GM18868 (cell line): ENCODE measurements at regions not wholly inside any gene's neighbourhood (a gene's known extent, or its start where the extent isn't known, plus 50 kb on each side); places are given as distances from the start of the nearest gene placed in this dataset.

Experiments used
- ATAC-seq: cut with Tn5 transposase; IDR thresholded peaks from one replicate; pipeline ENCODE4 v1.9.1; 2021; ENCODE audit warnings: mild to moderate bottlenecking, moderate library complexity; ENCODE audit not compliant: unreplicated experiment

DNA sequence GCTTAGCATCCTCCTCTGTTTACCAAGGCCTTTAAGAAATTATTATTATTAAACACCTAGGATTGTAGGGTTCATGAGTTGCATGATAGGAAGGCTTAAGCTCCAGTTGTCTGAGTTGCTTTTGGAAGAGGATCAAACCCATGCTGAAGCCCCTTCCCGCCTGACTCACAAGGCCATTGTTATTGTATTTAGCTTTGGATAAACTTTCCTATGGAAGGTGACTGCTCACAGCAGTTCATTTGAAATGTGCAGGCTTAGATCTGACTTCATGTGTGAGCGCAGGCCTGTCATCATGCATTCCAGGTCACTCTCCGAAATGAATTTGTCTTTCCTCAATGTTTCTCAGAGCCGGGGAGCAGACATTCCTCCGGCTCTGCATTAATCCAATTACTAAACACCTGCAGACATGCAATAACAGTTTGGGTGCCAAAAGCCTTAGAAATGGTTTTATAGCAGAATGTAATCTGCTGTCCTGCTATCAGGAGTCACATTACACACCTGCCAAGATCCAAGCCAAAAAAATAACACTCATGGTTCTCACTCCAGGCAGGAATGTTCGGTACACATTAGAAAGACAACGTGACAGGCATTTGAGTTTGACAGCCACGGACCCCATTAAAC lies 119.9 kb downstream of the OSR1 start:
- no peak for ATAC-seq

DNA sequence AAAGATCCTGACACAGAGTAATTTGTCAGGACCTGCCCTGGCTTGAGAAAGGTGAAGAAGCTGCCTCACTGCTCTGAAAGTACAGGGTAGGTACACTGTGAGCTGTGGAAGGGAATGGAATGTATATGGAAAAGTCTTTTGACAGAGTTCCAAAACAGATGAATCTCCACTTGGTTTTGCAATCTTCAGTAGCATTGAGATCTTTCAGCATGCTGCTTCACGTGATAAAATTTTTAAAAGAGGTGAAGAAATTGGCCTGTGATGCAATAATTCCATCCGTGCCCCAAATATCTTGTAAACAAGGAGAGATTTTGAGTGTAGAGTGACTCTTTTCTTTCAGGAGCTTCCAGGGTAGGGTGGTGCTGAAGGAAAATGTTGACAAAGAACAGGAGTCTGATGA lies 123.1 kb downstream of the OSR1 start:
- no peak for ATAC-seq

DNA sequence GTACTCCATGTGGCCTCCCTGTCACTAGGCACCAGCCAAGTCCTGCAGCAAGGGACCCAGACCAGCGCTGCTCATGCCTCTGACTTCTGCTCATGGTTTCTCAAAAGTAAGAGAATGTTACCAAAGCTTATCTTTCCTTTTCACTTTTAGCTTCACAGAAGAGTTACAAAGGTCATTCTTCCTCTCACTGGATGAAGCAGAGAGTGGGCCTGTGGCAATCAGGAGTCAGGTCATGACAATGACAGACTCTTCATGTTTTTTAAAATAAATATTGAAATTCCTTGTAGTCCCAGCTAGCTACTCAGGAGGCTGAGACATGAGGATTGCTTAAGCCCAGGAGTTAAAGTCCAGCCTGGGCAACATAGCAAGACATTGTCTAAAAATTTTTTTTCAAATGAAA lies 126.1 kb downstream of the OSR1 start:
- ATAC-seq: no peak

DNA sequence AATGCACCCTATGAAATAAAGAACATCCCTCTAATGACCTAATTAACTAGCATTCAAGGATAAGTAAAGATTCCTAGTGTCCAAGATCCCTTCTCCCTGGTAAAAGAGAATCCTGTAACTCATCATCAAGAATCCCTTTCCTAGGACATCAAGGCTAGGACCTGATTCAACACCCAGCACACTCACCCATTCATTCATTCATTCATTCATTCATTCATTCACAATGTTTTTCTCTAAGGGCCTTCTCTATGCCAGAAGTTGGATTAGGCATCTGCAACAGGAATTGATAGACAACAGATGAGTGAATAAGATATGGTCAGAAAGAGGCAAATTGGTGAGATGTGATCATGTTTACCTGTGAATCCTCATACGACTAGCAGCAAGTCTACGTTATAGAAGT lies 126.8 kb downstream of the OSR1 start:
- no peak for ATAC-seq

DNA sequence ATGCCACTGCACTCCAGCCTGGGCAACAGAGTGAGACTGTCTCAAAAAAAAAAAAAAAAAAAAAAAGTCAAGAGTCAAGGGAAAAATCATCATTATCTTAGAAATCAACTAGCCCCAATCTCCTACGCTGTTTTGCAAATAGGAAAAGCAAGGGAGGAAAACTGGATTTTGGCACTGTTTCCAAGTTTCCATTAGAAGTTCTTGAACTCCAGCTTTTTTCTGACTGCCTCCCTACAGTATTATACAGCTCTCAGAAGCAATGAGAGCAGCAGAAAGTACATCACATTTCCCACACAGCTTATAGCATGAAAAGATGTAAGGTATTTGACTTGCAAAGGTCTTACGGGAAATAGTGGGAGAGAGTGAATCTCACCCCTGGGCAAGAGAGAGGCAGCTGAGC lies 127.8 kb downstream of the OSR1 start:
- no peak for ATAC-seq

DNA sequence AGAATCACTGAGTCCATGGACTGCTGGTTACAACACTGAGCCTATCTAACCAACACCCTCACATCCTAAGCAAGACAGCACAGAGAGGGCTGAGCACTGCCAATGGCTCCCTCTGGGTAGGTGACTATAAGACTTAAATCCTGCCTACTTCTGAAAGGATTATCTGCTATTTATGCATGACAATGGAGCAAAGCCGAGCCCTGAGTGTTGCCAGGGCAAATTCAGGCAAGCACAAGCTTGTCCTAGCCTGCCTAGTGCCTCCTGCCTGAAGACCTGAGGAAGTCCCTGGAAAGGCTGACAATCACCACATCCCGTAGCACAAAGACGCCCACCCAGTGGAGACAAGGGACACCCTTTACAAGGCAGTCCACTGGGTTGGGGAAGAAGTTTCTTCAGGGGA lies 129.7 kb downstream of the OSR1 start:
- no peak for ATAC-seq

DNA sequence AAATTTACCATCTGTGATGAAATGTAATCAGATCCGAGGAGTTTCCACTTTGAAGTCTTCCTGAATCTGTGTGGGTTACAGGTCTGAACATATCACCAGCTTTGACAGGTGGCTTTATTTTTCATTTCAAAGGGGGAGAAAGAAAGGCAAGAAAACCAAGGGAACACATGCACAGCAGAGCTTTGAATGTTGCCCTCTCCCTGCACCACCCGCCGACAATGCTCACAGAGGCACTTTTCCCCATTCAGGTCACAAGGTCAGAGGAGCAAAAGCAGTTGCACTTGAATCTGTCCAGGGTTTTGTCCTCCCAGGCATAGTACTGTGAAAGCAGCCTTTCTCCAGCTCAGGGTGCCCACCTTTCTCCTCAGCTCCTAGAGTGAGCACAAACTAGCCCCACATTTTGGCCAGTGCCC lies 130.2 kb downstream of the OSR1 start:
- ATAC-seq: no peak

DNA sequence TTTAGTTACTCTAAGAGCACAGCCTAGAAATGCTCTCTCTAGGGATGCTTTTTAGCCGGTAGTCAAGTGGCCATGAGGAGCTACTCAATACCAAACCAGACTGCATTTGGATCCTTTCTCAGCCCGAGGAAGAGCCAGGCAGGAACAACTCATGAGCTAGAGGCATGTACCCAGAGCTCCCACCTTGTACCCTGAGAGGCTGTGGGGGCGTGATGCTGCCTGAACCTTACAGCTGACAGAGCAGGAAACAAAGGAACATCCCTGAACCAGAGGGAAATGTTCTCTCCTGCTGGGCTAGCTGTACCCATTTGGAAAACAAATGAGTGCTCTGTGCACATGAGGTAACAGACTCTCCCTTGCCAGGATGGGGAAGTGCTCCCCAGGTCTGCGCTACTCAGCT lies 131.6 kb downstream of the OSR1 start:
- no peak for ATAC-seq

DNA sequence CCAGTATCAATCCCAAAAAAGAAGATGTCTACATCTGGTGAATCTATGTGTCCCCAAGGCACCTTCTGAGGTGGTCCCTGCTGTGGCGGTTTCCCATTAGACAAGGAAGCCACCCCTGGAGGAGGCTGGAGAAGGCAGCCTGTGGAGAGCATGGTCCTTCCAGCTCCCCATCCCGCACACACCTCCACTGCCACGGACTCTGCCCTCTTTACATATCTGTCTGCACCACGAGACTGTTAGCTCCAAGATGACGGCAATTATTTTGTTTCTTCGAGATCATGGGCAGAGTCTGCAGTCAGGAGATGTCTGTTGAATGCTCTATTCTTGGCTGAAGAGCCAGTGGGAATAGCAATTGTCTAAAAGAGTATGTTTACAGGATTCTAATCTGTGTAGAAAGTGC lies 132.0 kb downstream of the OSR1 start:
- ATAC-seq: no peak

DNA sequence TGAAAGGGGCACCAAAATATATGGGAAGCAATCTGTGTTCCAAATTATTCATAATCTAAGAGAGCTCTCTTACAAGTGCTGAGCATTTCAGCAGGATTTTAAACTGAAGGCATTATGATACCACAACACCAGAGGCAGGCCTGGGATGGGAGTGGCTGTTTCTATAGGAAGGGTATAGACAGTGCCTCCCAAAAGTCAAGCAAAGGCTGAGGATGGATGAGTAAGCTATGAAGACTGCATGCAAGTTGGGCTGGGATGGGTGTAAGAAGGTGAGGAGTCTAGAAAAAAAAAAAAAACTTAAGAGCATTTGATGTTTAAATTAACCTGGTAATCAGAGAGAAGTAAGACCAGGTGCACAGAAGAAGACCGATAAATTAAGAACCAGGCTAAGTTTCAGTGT lies 132.5 kb downstream of the OSR1 start:
- no peak for ATAC-seq

DNA sequence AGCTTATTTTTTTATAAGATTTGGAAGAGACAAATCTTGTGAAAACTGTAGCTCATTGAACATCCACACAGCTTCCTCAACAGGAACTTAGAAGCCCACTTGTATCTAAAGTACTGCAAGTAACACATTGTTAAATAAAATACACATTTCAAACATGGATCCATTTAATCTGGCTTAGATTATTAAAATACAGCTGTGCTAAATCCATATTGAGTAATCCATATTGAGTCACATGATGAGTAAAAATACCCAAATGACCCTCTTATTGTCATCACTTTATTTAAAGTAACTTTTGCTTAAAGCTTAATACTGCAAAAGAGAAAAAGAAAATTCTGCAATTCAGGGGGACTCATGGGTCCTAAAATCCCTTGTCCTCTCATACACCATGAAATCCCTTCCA lies 133.3 kb downstream of the OSR1 start:
- ATAC-seq: no peak

DNA sequence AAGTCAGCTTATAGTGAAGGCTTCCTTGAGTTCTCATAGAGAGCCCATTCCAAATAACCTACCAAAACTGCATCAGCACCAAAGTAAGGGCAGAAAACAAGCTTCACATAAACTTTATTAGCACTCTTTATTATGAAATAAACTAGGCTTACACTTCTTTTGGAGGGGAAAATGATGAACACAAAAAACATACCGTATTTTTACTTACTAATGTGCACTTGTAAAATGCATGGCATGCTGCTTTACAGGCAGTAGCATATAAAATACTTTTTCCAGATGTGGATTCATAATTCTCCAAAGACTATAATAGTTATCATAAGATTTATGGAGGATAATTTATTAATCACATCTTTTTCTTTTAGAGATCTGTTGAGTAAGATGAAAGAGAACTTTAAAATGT lies 133.9 kb downstream of the OSR1 start:
- ATAC-seq: no peak

DNA sequence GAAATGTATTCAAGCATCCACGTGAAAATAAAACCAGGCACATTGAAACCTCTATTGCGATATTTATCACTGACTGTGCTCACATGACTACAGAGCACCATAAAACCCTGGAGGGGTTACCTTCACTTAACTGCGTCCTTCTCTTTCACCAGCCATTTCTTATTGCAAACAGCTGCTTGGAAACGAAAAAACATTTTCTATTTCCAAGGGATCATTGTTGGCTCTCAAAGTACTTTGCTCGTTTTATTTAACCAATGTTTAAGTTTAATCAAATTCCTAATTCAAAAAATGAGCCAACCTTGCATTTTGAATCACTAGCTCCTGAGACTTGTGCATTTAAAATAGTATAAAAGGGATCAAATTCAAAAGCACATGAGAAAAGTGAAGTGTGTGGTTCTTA lies 134.4 kb downstream of the OSR1 start:
- ATAC-seq: no peak

DNA sequence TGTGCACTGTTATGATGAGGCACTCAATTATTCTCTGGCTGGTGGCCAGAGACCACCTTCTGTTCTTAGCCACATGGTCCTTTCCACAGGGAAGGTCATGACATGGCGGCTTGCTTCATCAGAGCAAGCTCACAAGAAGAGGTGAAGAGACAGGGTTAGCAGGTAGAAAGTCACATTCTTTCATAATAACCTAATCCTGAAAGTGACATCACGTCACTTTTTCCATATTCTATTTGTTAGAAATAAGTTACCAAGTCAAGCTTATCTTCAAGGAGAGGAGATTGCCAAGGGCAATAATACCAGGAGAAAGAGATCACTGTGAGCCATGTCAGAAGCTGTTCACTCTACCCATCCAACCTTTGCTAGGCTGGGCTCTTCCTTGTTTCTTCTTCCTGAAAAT lies 139.4 kb downstream of the OSR1 start:
- no peak for ATAC-seq

DNA sequence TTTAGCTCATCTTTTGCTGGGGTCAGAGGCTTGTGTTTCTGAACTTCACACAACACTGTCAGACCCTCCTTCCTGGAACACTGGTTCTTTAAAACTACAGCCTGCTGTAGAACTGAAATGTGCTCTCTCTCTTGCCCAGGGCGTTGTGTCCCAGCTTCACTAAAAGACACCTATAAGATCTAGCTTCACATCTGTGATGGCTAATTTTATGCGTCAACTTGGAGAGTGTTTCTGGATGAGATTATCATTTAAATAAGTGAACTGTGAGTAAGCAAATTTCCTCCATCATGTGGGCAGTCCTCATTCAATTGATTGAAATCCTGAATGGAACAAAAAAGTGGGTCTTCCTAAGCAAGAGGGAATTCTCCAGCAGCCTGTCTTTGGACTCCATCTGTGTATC lies 140.3 kb downstream of the OSR1 start:
- ATAC-seq: no peak

DNA sequence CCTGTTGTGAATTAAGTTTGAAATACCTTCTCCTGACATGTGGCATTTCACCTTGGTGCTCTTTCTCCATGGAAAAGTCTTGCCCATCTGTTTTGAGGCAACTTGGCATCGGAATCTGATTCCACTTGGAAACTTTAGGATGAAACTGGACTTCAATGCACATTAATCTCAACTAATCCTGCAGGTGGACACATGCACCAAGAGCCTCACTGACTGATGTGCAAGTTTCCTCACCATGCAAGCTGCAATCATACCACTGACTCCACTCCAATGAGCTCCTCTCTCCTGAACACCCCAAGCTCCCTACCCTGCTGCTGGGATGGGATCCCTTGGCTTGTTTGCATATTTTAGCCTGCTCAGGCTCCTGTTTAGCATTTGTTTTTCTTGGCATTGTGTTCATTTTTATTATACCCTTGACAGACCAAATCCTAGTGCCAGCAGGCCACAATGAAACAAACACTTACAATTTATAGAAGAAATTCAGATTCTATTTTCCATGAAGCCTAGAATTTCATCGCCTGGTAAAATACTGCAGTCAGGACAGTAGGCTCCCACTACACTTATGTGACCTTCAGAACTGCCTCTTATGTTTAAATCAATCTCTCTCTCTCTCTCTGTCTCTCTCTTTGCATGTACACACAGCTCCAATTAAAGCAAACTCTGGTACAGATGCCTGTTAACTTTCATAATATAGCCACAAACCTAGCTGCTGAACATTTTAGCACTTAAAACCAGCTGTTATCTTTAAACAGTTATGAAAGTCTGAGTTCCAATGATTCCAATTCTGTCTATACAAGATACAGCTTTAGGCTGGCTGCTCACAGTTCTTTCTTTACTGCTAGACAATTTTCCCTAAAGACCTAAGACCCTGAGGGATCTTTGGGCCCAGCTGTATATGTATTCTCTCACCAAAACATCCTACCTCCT lies 141.5 kb downstream of the OSR1 start:
- no peak for ATAC-seq

DNA sequence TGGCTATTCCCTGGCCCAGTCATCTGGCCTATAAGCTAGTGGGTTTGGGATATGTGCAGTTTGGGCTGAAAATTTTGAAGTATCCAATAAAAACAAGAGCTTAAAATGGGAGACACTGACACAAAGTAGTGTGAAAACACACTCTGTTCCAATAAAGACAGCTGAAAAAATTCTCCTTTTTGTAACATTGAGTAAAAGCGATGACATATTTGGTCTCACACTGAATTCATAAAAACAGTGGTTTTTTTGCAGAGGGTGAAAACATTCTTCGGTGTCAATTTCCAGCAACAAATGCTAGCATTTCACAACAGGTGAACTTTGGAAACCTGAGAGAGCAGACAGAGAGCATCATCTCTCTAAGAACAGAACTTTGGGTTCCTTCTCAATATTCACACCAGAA lies 142.2 kb downstream of the OSR1 start:
- ATAC-seq: no peak

DNA sequence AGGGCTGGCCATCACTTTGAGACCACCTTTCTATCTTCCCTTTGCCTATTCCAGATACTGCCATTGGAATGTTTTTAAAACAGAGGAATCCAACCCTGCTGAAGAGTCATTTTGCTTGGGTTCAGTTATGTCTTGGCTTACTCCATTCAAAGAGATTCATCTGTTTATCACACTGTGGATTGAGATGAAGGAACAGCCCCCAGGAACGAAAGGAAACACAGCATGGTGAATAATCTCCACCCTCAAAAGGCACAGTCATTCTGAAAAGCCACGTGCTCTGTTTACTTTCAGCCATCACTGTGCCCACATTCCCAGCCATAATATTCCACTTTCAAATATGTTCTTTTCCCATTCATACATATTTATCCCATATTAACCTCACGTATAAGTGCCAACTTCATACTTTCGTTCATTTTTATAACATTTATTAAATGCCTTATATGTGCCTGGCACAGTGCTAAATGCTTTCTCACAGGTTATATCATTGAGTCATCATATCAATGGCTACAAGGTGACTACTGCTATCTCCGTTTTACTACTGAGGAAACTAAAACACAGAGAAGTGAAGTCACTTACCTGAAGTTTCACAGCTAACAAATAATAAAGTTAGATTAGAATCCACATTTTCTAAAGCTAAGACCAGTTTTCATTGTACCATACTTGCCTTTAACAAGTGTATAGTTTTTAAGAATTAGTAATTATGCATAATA lies 143.6 kb downstream of the OSR1 start:
- ATAC-seq: no peak

DNA sequence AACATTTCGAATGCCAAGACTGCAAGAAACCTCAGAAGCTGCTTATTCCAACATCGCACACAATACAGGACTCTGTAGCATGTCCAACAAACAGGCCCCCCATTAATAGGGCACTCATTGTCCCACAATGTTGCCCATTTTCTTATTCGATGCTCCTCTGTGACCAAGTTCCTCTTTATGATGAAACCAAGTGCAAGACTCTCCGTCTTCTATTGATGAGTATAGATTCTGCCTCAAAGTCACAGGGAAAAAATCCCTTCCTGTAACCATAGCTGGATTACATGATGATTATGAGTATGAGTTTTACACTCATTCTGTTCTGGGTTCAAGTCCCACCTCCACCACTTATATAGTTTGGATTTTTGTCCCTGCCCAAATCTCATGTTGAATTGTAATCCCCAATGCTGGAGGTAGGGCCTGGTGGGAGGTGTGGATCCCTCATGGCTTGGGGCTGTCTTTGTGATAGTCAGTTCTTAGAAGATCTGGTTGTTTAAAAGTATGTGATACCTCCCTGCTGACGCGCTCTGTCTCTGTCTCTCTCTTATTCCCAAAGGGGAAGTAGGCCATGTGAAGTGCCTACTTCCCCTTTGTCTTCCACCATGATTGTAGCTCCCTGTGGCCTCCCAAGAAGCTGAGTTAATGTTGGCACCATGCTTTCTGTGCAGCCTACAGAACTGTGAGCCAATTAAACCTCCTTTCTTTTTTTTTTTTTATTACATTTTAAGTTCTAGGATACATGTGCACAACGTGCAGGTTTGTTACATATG lies 148.7 kb downstream of the OSR1 start:
- no peak for ATAC-seq

DNA sequence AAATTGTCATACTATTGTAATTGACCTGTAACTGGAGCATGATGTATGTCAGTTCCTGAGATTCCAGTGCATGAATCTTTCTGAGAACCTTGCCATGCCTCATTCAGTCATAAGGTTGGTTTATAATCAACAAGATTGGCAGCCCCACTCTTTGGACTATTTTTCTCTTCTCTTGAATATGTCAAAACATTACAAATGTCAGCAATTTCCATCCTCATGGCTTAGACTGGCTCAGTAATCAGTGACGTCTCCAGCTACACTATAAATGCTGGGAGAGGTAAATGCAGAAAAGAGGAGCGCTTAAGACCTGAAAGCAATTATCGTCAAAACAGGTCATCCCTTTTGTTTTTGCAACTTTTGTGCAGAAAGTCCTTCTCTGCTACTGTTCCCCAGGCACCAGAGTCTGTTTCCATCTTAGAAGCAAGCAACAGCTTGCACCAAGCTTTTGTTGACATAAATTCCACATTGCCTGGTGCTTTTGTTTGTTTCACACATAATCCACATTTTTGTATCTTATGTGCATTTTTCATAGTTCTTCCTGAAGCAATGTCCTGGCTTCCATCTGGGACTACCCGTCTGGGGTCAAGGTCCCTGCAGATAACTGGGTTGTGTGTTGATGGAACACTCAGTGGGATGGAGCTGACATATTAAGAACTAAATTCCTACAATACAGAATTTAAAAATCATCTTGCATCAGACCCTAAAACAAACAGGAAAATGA lies 149.8 kb downstream of the OSR1 start:
- no peak for ATAC-seq

DNA sequence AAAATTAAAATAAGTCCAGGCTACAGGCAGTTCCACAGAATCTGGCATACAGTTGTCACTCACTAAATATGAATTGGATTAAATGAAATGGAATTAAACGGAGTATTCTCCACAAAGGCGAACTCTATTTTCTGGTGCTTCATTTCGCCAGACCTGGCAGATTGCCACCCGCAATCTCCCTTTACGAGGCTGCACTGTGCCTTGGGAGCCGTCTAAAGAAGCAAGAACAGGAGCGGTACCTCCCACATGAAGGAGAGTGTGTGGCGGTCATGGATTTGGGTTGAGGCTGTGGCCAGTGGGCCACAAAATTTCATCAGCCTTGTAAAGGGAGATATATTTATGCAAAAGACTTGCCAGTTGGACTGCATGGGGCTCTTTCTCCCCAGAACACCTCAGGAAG lies 151.0 kb downstream of the OSR1 start:
- no peak for ATAC-seq
